Astrocyte (in vitro differentiated cells and primary cell): ENCODE measurements at regions not wholly inside any gene's neighbourhood (a gene's known extent, or its start where the extent isn't known, plus 50 kb on each side); places are given as distances from the start of the nearest gene placed in this dataset.

Experiments used
- CTCF ChIP-seq: IDR thresholded peaks from 2 replicates; pipeline ENCODE4 v1.5.1; 2011; ENCODE audit warnings: low read depth, mild to moderate bottlenecking, inconsistent platforms, low read length, moderate library complexity; ENCODE audit not compliant: insufficient read depth
- EZH2 ChIP-seq: IDR thresholded peaks from 2 replicates; pipeline ENCODE4 v1.6.1; 2012; ENCODE audit warnings: mild to moderate bottlenecking, low read length, inconsistent platforms; ENCODE audit not compliant: insufficient read depth

- TF ChIP-seq CTCF = no peak
- TF ChIP-seq EZH2 = no peak
Observed at GRCh38 chr12:13686260-13686659, 295.1 kb downstream of the GRIN2B start.
